GM23338 (cell line): ENCODE measurements at regions not wholly inside any gene's neighbourhood (a gene's known extent, or its start where the extent isn't known, plus 50 kb on each side); places are given as distances from the start of the nearest gene placed in this dataset.

ENCODE experiments used
- ATAC-seq: fragments of 200-7000 bp; cut with Tn5 transposase; 3 replicates; pipeline ENCODE4 v1.9.1; 2020
- DNase-seq: peaks from one replicate; pipeline ENCODE4 v3.0.0-alpha.2; 2015; ENCODE audit warnings: low spot score
- H2AFZ ChIP-seq: fragments of 200-600 bp; sonication (generic); 2 replicates; pipeline ENCODE4 v1.8.0; 2016; ENCODE audit warnings: antibody characterized with exemption, mild to moderate bottlenecking, moderate library complexity
- H3F3A ChIP-seq: fragments of 200-600 bp; sonication (generic); replicated peaks from 2 replicates; pipeline ENCODE4 v1.8.0; 2017; ENCODE audit warnings: antibody characterized with exemption, mixed run types, low read depth
- H3K27ac ChIP-seq: fragments of 200-600 bp; sonication (generic); 2 replicates; pipeline ENCODE4 v1.6.1; 2016; ENCODE audit warnings: low read depth
- H3K27me3 ChIP-seq: fragments of 200-600 bp; sonication (generic); 2 replicates; pipeline ENCODE4 v1.8.0; 2016; ENCODE audit warnings: mild to moderate bottlenecking, mixed run types, moderate library complexity; ENCODE audit not compliant: insufficient read depth
- H3K36me3 ChIP-seq: fragments of 200-600 bp; sonication (generic); 2 replicates; pipeline ENCODE4 v1.8.0; 2016; ENCODE audit warnings: mild to moderate bottlenecking; ENCODE audit not compliant: insufficient read depth
- H3K4me1 ChIP-seq: fragments of 200-600 bp; sonication (generic); 2 replicates; pipeline ENCODE4 v1.8.0; 2016; ENCODE audit warnings: mild to moderate bottlenecking, moderate library complexity; ENCODE audit not compliant: insufficient read depth
- H3K4me2 ChIP-seq: fragments of 200-600 bp; sonication (generic); 2 replicates; pipeline ENCODE4 v1.7.1; 2017; ENCODE audit warnings: mixed run types
- H3K4me3 ChIP-seq: fragments of 200-600 bp; sonication (generic); 2 replicates; pipeline ENCODE4 v1.6.1; 2016; ENCODE audit warnings: mixed run types
- H3K79me2 ChIP-seq: fragments of 200-600 bp; sonication (generic); replicated peaks from 2 replicates; pipeline ENCODE4 v1.8.0; 2017; ENCODE audit warnings: mild to moderate bottlenecking; ENCODE audit not compliant: insufficient read depth
- H3K9me2 ChIP-seq: fragments of 200-600 bp; sonication (generic); 2 replicates; pipeline ENCODE4 v1.8.0; 2017; ENCODE audit not compliant: insufficient read depth
- H4K20me1 ChIP-seq: fragments of 200-600 bp; sonication (generic); replicated peaks from 2 replicates; pipeline ENCODE4 v1.8.0; 2017; ENCODE audit warnings: mild to moderate bottlenecking; ENCODE audit not compliant: insufficient read depth
- H3K27ac Mint-ChIP-seq: 2 replicates; pipeline ENCODE4 v1.8.0; 2020; ENCODE audit warnings: inconsistent platforms, mild to moderate bottlenecking, moderate library complexity, mixed read lengths
- H3K27me3 Mint-ChIP-seq: 3 replicates; pipeline ENCODE4 v1.8.0; 2022; ENCODE audit warnings: low read depth, mild to moderate bottlenecking, moderate library complexity, mixed read lengths, inconsistent platforms; ENCODE audit not compliant: insufficient read depth, poor library complexity
- H3K36me3 Mint-ChIP-seq: 3 replicates; pipeline ENCODE4 v1.8.0; 2021; ENCODE audit warnings: low read depth, mild to moderate bottlenecking, inconsistent platforms, moderate library complexity, mixed read lengths
- H3K4me1 Mint-ChIP-seq: 3 replicates; pipeline ENCODE4 v1.8.0; 2020; ENCODE audit warnings: mild to moderate bottlenecking, inconsistent platforms, mixed read lengths
- H3K4me3 Mint-ChIP-seq: 3 replicates; pipeline ENCODE4 v1.8.0; 2021; ENCODE audit warnings: moderate library complexity, mild to moderate bottlenecking, inconsistent platforms, mixed read lengths
- H3K9me3 Mint-ChIP-seq: 3 replicates; pipeline ENCODE4 v1.8.0; 2020; ENCODE audit warnings: moderate library complexity, mild to moderate bottlenecking, inconsistent platforms, mixed read lengths
- CREB1 ChIP-seq: fragments of 250-450 bp; sonication (Bioruptor Pico); IDR thresholded peaks from 2 replicates; pipeline ENCODE4 v1.5.0; 2020; ENCODE audit warnings: low read depth, mild to moderate bottlenecking, moderate library complexity
- EZH2 ChIP-seq: fragments of 200-600 bp; sonication (generic); IDR thresholded peaks from one replicate; pipeline ENCODE4 v1.8.0; 2017; ENCODE audit warnings: antibody characterized with exemption, mild to moderate bottlenecking, low read depth; ENCODE audit not compliant: unreplicated experiment
- STAT1 ChIP-seq: IDR thresholded peaks from one replicate; pipeline ENCODE4 v1.6.1; 2016; ENCODE audit warnings: antibody characterized with exemption; ENCODE audit not compliant: unreplicated experiment
- ZNF114 ChIP-seq: fragments of 250-450 bp; sonication (Bioruptor Pico); IDR thresholded peaks from 2 replicates; pipeline ENCODE4 v1.5.0; 2020; ENCODE audit warnings: mild to moderate bottlenecking, moderate library complexity
- ZNF331 ChIP-seq: fragments of 250-450 bp; sonication (Bioruptor Pico); IDR thresholded peaks from 2 replicates; pipeline ENCODE4 v1.5.0; 2020; ENCODE audit warnings: low read depth, mild to moderate bottlenecking, moderate library complexity
- TF ChIP-seq, protein P1 (sequence below): fragments of 250-450 bp; sonication (Bioruptor Pico); IDR thresholded peaks from 2 replicates; pipeline ENCODE4 v1.5.0; 2020; ENCODE audit warnings: mild to moderate bottlenecking, moderate library complexity

DNA sequence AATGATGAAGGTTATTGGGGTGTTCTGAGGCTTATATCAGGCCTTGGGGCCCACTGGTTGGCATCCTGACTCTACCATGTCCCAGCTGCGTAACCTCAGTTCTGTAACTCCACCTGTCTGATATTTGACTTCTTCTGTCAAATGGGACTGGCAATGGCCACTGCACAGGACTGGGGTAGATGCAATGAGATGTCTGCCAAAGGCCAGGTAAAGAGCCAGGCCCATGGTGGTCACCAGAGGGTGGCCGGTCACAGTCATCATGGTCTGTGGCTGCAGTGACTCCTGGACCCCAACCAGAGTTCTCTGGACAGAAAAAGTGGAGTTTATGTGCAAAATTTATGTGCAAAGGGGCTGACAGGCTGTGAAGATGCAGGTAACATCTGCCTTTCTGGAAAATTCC lies 173.3 kb downstream of the PTPRU start (continued):
- TF ChIP-seq, protein P1, sequence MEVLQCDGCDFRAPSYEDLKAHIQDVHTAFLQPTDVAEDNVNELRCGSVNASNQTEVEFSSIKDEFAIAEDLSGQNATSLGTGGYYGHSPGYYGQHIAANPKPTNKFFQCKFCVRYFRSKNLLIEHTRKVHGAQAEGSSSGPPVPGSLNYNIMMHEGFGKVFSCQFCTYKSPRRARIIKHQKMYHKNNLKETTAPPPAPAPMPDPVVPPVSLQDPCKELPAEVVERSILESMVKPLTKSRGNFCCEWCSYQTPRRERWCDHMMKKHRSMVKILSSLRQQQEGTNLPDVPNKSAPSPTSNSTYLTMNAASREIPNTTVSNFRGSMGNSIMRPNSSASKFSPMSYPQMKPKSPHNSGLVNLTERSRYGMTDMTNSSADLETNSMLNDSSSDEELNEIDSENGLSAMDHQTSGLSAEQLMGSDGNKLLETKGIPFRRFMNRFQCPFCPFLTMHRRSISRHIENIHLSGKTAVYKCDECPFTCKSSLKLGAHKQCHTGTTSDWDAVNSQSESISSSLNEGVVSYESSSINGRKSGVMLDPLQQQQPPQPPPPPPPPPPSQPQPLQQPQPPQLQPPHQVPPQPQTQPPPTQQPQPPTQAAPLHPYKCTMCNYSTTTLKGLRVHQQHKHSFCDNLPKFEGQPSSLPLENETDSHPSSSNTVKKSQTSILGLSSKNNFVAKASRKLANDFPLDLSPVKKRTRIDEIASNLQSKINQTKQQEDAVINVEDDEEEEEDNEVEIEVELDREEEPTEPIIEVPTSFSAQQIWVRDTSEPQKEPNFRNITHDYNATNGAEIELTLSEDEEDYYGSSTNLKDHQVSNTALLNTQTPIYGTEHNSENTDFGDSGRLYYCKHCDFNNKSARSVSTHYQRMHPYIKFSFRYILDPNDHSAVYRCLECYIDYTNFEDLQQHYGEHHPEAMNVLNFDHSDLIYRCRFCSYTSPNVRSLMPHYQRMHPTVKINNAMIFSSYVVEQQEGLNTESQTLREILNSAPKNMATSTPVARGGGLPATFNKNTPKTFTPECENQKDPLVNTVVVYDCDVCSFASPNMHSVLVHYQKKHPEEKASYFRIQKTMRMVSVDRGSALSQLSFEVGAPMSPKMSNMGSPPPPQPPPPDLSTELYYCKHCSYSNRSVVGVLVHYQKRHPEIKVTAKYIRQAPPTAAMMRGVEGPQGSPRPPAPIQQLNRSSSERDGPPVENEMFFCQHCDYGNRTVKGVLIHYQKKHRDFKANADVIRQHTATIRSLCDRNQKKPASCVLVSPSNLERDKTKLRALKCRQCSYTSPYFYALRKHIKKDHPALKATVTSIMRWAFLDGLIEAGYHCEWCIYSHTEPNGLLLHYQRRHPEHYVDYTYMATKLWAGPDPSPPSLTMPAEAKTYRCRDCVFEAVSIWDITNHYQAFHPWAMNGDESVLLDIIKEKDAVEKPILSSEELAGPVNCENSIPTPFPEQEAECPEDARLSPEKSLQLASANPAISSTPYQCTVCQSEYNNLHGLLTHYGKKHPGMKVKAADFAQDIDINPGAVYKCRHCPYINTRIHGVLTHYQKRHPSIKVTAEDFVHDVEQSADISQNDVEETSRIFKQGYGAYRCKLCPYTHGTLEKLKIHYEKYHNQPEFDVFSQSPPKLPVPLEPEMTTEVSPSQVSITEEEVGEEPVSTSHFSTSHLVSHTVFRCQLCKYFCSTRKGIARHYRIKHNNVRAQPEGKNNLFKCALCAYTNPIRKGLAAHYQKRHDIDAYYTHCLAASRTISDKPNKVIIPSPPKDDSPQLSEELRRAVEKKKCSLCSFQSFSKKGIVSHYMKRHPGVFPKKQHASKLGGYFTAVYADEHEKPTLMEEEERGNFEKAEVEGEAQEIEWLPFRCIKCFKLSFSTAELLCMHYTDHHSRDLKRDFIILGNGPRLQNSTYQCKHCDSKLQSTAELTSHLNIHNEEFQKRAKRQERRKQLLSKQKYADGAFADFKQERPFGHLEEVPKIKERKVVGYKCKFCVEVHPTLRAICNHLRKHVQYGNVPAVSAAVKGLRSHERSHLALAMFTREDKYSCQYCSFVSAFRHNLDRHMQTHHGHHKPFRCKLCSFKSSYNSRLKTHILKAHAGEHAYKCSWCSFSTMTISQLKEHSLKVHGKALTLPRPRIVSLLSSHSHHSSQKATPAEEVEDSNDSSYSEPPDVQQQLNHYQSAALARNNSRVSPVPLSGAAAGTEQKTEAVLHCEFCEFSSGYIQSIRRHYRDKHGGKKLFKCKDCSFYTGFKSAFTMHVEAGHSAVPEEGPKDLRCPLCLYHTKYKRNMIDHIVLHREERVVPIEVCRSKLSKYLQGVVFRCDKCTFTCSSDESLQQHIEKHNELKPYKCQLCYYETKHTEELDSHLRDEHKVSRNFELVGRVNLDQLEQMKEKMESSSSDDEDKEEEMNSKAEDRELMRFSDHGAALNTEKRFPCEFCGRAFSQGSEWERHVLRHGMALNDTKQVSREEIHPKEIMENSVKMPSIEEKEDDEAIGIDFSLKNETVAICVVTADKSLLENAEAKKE (CRISPR knock-in tag) = no peak
- TF ChIP-seq ZNF114 (no peak), EZH2 (no peak), ZNF331 (CRISPR knock-in tag) (no peak)

DNA sequence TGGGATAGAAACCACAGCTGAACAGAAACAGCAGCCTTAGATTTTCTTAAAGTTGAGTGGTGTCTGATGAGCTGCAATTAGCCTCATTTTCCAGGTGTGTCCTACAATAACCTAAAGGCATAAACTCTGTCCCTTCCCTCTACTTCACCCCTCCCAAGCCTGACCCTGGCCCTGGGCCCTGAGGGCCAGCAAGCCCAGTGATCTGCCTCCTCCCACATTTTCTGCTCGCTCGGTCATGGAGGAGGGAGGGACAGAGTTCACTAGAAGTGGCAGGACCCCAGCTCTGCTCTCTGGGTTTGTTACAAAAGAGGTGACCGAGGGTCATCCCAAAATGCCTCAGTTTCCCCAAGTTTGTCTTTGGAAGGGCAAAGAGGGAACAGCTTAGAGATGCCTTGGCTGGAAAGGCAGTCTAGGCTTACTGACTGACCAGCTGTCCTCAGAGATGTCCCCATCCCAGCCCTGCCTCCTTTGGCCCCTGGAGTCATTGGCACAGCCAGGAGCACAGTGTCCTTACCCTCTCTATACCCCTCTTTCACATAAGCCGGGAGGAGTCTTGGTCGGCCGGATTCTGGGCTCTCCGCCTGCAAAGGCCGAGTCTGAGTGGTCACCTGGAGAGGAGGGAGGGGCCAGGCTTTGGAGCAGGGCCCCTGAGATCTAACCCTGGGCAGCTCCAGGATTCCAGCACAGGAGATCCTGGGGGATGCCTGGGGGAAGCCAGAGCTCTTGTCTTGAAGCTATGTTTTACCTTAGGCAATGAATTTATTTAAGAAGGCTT lies 172.7 kb downstream of the PTPRU start:
- H3K4me1 ChIP-seq = no peaks in the 10 kb centered on the region
- H3K27ac Mint-ChIP-seq = no peak overlapping the region
- no peaks in the 10 kb centered on the region for H3K9me2 ChIP-seq
- no peak overlapping the region for H3K4me3 Mint-ChIP-seq
- H3K27me3 Mint-ChIP-seq = peaks cover 4% of the 10 kb centered on the region
- TF ChIP-seq CREB1 (CRISPR knock-in tag) (no peak), STAT1 (no peak)
- H3K4me3 ChIP-seq = no peak overlapping the region
- H3K9me3 Mint-ChIP-seq = peaks cover 16% of the 10 kb centered on the region
- no peaks in the 10 kb centered on the region; the same call in 1 of the 2 replicates for H3K36me3 ChIP-seq
- H3K27ac ChIP-seq = no peak overlapping the region
- no peaks in the 10 kb centered on the region for H4K20me1 ChIP-seq
- no peaks in the 10 kb centered on the region for H3K36me3 Mint-ChIP-seq
- no peaks in the 10 kb centered on the region for H3K4me1 Mint-ChIP-seq
- H3K4me2 ChIP-seq = no peak overlapping the region
- H3K27me3 ChIP-seq = no peaks in the 10 kb centered on the region
- H3F3A ChIP-seq = no peaks in the 10 kb centered on the region
- no peak for DNase-seq
- H2AFZ ChIP-seq = no peak overlapping the region
- no peaks in the 10 kb centered on the region for H3K79me2 ChIP-seq
- peak; percentile 56; the same call in 2 of the 3 replicates for ATAC-seq
